ENCODE measurements at regions not wholly inside any gene's neighbourhood (a gene's known extent, or its start where the extent isn't known, plus 50 kb on each side); places are given as distances from the start of the nearest gene placed in this dataset.

DNA sequence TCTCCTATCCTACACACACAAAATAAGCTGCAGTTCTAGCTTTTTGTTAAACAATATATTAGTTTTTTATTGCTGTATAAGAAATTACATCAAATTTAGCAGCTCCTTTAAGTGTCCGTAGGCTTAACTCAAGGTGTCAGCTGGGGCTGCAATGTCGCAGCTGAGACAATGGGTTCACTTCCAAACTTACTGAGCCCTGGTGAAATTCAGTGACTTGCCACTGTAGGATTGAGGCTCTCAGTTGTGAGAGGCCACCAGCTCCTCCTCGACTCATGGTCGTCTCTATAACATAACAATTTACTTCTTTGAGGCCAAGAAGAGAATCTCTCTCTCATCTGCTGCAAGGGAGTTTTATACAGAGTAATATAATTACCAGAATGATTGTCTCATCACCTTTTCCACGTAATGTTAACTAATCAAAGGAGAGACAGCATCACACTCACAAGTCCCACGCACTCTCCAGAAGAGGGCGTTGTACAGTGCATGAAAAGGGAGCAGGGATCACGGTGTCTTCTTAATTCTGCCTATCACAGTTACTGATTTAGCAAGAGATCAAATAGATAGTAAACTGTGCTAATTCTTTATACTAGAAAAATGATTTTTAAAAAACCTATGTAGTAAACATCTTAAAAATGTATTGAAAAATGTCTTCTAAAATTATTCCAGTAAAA, 735.6 kb upstream of the GBE1 start:
- no peak for TF ChIP-seq TAF1 (IDR thresholded peaks at IDR 0.05; ENCODE audit: borderline replicate concordance, insufficient read depth, low read length)
- no peak for TF ChIP-seq POLR2AphosphoS5 (IDR thresholded peaks at IDR 0.05; ENCODE audit: low read depth, low read length)
- TF ChIP-seq, protein P1, sequence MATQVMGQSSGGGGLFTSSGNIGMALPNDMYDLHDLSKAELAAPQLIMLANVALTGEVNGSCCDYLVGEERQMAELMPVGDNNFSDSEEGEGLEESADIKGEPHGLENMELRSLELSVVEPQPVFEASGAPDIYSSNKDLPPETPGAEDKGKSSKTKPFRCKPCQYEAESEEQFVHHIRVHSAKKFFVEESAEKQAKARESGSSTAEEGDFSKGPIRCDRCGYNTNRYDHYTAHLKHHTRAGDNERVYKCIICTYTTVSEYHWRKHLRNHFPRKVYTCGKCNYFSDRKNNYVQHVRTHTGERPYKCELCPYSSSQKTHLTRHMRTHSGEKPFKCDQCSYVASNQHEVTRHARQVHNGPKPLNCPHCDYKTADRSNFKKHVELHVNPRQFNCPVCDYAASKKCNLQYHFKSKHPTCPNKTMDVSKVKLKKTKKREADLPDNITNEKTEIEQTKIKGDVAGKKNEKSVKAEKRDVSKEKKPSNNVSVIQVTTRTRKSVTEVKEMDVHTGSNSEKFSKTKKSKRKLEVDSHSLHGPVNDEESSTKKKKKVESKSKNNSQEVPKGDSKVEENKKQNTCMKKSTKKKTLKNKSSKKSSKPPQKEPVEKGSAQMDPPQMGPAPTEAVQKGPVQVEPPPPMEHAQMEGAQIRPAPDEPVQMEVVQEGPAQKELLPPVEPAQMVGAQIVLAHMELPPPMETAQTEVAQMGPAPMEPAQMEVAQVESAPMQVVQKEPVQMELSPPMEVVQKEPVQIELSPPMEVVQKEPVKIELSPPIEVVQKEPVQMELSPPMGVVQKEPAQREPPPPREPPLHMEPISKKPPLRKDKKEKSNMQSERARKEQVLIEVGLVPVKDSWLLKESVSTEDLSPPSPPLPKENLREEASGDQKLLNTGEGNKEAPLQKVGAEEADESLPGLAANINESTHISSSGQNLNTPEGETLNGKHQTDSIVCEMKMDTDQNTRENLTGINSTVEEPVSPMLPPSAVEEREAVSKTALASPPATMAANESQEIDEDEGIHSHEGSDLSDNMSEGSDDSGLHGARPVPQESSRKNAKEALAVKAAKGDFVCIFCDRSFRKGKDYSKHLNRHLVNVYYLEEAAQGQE (IDR thresholded peaks at IDR 0.05; ENCODE audit: insufficient read depth in 1 of 2, low read depth in 2 of 2, low read length in 2 of 2), result no peak
